ENCODE measurements at regions not wholly inside any gene's neighbourhood (a gene's known extent, or its start where the extent isn't known, plus 50 kb on each side); places are given as distances from the start of the nearest gene placed in this dataset.

DNA sequence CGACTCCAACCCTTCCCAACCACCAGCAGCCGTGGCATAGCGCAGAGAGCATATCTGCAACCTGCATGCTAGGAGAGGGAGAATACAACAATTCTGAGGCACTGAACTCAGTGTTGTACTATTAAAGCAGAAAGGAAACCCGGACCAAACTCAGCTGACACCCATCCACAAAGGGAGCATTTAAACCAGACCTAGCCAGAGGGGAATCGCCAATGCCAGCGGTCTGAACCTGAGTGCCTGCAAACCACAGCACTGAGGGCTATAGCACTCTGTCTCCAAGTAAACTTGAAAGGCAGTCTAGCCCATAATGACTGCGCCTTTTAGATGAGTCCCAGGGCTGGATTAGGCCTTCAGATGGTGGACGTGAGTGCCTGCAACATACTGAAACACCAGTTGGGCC, 494.4 kb upstream of the PTPRD start:
- Histone ChIP-seq H3K4me1 (ENCODE audit: control insufficient read depth in 2 of 3, insufficient read depth in 2 of 3, low read depth in 1 of 3, low read length in 3 of 3) (no peaks in the 10 kb centered on the region), H3K36me3 (ENCODE audit: control insufficient read depth in 2 of 3, insufficient read depth in 3 of 3, low read length in 3 of 3) (no peaks in the 10 kb centered on the region), H3K27ac (ENCODE audit: low read depth in 2 of 2, low read length in 2 of 2) (no peak overlapping the region), H3K9me3 (ENCODE audit: control insufficient read depth in 2 of 3, insufficient read depth in 1 of 3, low read length in 3 of 3) (peaks cover 0 to 3% (median 0%) of the 10 kb centered on the region in 3 donors), H3K9ac (ENCODE audit: low read length in 3 of 3) (no peak overlapping the region), H3K27me3 (ENCODE audit: control insufficient read depth, insufficient read depth, low read length) (no peaks in the 10 kb centered on the region), H3K4me3 (ENCODE audit: low read length in 3 of 3) (no peak overlapping the region)
- TF ChIP-seq, protein P1, sequence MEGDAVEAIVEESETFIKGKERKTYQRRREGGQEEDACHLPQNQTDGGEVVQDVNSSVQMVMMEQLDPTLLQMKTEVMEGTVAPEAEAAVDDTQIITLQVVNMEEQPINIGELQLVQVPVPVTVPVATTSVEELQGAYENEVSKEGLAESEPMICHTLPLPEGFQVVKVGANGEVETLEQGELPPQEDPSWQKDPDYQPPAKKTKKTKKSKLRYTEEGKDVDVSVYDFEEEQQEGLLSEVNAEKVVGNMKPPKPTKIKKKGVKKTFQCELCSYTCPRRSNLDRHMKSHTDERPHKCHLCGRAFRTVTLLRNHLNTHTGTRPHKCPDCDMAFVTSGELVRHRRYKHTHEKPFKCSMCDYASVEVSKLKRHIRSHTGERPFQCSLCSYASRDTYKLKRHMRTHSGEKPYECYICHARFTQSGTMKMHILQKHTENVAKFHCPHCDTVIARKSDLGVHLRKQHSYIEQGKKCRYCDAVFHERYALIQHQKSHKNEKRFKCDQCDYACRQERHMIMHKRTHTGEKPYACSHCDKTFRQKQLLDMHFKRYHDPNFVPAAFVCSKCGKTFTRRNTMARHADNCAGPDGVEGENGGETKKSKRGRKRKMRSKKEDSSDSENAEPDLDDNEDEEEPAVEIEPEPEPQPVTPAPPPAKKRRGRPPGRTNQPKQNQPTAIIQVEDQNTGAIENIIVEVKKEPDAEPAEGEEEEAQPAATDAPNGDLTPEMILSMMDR (IDR thresholded peaks at IDR 0.05; ENCODE audit: borderline replicate concordance, extremely low read depth, insufficient read depth) = no peak
- intact Hi-C loops (cut with DNase I) = no loop called here
- no peak for FAIRE-seq
- no peak for DNase-seq

DNA sequence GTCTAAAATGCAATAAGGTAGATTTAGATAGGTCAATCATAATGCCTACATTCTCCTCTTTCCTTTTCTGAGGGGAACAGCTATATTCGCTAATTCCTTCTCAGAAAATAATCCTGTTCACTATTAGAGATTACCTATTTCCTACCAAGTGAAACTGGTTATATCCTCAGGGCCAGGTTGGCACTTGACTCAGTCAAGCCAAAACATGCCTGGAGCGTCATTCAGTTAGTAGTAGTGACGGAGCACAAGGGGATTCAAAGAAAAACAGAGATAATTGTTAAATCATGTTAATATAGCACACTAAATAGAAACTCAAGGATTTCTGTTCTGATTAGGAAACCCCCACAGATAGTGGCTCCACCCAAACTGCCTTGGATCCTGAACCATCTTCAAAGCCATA, 515.4 kb upstream of the PTPRD start:
- Histone ChIP-seq H3K9me3 (ENCODE audit: control insufficient read depth in 2 of 3, insufficient read depth in 1 of 3, low read length in 3 of 3) (no peaks in the 10 kb centered on the region), H3K9ac (ENCODE audit: low read length in 3 of 3) (no peak overlapping the region), H3K4me3 (ENCODE audit: low read length in 3 of 3) (no peak overlapping the region), H3K27ac (ENCODE audit: low read depth in 2 of 2, low read length in 2 of 2) (no peak overlapping the region), H3K27me3 (ENCODE audit: control insufficient read depth, insufficient read depth, low read length) (no peaks in the 10 kb centered on the region), H3K36me3 (ENCODE audit: control insufficient read depth in 2 of 3, insufficient read depth in 3 of 3, low read length in 3 of 3) (no peaks in the 10 kb centered on the region), H3K4me1 (ENCODE audit: control insufficient read depth in 2 of 3, insufficient read depth in 2 of 3, low read depth in 1 of 3, low read length in 3 of 3) (no peaks in the 10 kb centered on the region)
- TF ChIP-seq, protein P1 (IDR thresholded peaks at IDR 0.05; ENCODE audit: borderline replicate concordance, extremely low read depth, insufficient read depth) = no peak
- FAIRE-seq = no peak
- intact Hi-C loops (cut with DNase I) = no loop called here
- no peak for DNase-seq

DNA sequence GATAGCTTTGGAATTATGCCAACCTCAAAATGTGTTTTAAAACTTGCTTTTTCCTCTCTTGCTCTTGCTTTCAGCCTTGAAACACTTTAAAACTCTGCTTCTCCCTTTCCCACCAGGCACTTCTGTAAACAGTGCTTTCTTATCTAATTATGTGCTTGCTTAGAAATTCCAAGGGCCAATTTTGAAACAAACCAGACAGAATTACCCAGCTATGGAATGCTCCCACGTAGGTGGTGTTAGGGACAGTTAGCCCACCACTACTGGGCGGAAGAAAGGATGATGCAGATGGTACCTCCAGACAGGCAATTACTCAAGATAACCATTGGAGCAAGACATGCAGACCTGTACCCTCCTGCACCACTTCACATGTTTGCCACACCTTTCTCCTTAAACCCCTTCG, 523.0 kb upstream of the PTPRD start:
- TF ChIP-seq, protein P1 (IDR thresholded peaks at IDR 0.05; ENCODE audit: borderline replicate concordance, extremely low read depth, insufficient read depth) = no peak
- FAIRE-seq (no peak), DNase-seq (no peak)
- no peaks in the 10 kb centered on the region for H3K4me1 ChIP-seq (ENCODE audit: control insufficient read depth in 2 of 3, insufficient read depth in 2 of 3, low read depth in 1 of 3, low read length in 3 of 3)
- H3K9me3 ChIP-seq (ENCODE audit: control insufficient read depth in 2 of 3, insufficient read depth in 1 of 3, low read length in 3 of 3) = no peaks in the 10 kb centered on the region
- intact Hi-C loops (cut with DNase I) = no loop called here
- H3K27ac ChIP-seq (ENCODE audit: low read depth in 2 of 2, low read length in 2 of 2) = no peak overlapping the region
- no peak overlapping the region for H3K4me3 ChIP-seq (ENCODE audit: low read length in 3 of 3)
- no peaks in the 10 kb centered on the region for H3K27me3 ChIP-seq (ENCODE audit: control insufficient read depth, insufficient read depth, low read length)
- no peaks in the 10 kb centered on the region for H3K36me3 ChIP-seq (ENCODE audit: control insufficient read depth in 2 of 3, insufficient read depth in 3 of 3, low read length in 3 of 3)
- H3K9ac ChIP-seq (ENCODE audit: low read length in 3 of 3) = no peak overlapping the region

DNA sequence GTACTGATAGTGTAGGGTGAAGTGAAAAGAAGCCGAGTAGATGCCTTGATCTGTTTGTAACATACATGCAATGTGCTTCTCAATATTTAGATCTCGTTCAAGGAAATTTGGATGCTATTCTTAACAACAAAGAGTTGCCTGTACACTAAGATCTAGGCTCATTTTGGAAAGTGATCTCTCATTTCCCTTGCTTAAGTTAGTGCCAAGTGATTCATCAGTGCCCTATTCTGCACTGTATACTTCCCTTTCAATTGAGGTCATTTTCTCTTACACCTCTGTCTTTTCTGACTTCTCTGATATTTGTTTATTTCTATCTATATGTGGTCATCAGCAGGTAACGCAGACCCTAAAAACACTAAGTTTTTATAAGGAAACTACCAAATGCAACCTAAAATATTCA, 528.6 kb upstream of the PTPRD start:
- Histone ChIP-seq H3K4me1 (ENCODE audit: control insufficient read depth in 2 of 3, insufficient read depth in 2 of 3, low read depth in 1 of 3, low read length in 3 of 3) (no peaks in the 10 kb centered on the region), H3K9ac (ENCODE audit: low read length in 3 of 3) (no peak overlapping the region), H3K9me3 (ENCODE audit: control insufficient read depth in 2 of 3, insufficient read depth in 1 of 3, low read length in 3 of 3) (no peaks in the 10 kb centered on the region), H3K27me3 (ENCODE audit: control insufficient read depth, insufficient read depth, low read length) (no peaks in the 10 kb centered on the region), H3K27ac (ENCODE audit: low read depth in 2 of 2, low read length in 2 of 2) (no peak overlapping the region), H3K4me3 (ENCODE audit: low read length in 3 of 3) (no peak overlapping the region), H3K36me3 (ENCODE audit: control insufficient read depth in 2 of 3, insufficient read depth in 3 of 3, low read length in 3 of 3) (no peaks in the 10 kb centered on the region)
- no peak for DNase-seq
- TF ChIP-seq, protein P1 (IDR thresholded peaks at IDR 0.05; ENCODE audit: borderline replicate concordance, extremely low read depth, insufficient read depth) = no peak
- no peak for FAIRE-seq
- intact Hi-C loops (cut with DNase I) = no loop called here

Measured in kidney (tissue), 13 donors.